HT1080 (cell line): ENCODE measurements at regions not wholly inside any gene's neighbourhood (a gene's known extent, or its start where the extent isn't known, plus 50 kb on each side); places are given as distances from the start of the nearest gene placed in this dataset.
"Not testable (repeated sequence)": the region's sequence is repeated elsewhere in the genome, so short reads cannot be mapped to it uniquely, and the experiment has no call there.

Source experiments
- DNase-seq: peaks from one replicate; pipeline ENCODE4 v3.0.0-alpha.2; 2015; ENCODE audit warnings: low read depth

DNA sequence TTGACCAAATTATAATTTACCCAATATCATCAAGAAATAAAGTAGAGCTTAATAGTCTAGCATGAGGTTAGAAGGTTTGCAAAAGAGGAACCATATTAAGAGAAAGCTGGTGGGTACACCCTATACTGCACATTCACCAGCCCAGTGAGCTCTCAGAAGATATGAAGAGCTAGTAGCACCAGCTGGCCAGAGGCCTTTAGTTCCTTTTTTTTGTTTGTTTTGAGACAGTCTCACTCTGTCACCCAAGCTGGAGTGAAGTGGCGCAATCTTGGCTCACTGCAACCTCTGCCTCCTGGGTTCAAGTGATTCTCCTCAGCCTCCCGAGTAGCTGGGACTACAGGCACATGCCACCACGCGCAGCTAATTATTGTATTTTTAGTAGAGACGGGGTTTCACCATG lies 1183.5 kb upstream of the CHAC2 start:
- not testable (repeated sequence) for DNase-seq

DNA sequence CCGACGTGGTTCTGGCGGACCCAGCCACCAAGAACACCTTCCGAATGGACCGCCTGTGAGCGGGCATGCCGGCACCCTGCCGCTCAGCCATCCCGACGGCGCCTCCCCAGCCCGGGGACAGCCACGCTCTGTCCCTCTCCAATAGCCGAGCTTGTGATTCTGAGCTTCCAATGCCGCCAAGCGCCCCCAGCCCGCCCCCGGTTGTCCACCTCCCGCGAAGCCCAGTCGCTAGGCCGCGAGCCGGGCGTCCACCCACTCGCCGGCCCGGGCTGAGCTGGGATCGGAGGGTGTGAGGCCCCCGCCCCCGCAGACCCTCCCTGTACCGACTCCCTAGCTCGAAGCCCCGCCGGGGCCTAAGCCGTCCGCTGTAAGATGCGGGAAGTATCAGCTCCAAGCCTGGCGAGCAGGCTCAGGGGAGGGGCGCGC lies 1195.1 kb upstream of the CHAC2 start:
- DNase-seq = no peak

DNA sequence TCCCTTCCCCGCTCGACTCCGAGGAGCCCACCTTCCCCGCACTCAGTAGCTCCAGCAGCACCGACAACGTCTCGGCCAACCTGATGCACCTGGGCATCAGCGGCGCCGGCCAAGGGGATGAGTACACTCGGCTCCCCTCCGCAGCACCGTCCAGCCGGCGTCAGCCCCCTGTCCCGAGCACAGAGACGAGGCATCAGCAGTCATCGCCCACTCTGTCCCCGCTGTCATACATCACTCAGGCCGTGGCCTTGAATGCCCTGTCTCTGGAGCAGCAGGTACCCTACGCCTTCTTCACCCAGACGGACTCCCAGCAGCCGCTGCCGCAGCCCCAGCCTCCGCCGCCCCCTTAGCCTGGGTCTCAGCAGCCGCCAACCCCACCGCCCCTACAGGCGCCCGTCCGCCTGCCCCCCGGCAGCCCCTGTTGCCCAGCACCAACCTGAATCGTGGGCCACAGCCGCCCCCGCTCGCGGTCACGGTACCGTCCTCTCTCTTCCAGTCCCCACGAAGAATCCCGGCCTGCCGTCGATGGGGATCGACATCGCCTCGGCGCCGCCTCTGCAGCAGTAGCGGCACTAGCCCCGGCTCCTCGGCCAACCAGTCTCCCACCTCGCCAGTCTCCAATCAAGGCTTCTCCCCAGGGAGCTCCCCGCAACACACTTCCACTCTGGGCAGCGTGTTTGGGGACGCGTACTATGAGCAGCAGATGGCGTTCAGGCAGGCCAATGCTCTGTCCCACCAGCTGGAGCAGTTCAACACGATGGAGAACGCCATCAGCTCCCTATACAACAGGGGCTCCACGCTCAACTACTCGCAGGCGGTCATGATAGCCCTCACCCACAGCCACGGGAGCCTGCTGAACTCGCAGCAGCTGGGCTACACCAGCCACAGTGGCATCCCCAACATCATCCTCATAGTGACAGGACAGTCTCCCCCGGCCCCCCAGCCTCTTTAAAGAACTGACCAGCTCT lies 1195.9 kb upstream of the CHAC2 start:
- DNase-seq = no peak

DNA sequence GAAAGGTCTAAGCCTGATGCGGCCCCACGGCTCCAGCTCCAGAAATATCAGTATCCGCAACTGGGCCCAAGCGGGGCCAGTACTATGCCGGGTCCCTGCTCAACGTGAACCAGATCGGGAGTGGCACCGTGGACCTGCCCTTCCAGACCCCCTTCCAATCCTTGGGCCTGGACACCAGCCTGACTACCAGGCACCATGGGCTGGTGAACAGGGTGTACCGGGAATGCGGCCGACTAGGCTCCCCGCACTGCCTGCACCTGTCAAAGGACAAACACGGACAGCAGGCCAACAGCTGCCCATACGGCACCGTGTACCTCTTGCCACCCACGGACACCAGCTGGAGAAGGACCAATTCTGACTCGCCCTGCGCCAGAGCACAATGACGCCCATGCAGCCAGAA lies 1196.9 kb upstream of the CHAC2 start:
- no peak for DNase-seq

DNA sequence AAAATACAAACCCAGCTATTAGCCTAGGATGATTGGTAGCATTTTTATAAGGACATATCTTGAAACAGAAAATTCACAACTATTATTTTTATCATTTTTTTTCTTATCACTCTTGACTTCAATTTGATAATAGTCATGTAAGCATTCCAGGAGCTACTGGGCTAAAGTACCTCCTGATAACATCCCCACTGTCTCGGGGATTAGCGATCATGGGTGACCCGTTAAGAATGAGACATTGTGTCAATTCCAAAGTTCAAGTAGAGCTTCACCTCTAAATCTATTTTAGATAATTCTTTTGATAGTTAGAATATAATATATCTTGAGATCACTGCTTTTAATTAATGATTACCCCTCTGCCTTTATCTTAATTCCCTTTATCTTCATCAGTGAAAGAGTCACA lies 1204.5 kb upstream of the CHAC2 start:
- no peak for DNase-seq

DNA sequence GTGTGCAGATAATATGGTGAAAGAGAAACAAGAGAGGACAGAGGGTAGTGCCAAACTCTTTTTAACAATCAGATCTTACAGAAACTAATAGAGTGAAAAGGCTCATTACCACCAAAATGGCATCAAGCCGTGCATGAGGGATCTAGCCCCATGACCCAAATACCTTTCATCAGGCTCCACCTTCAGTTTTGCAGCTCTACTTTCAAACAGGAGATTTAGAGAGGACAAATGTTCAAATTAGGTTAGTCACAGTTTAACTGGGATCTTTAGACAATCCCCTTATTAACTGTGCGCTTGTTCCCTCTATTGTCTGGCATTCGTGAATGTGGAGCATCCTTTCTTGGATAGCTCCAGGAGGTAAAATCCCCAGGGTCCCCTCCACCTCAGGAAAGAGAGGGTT lies 1209.3 kb upstream of the CHAC2 start:
- DNase-seq = no peak

DNA sequence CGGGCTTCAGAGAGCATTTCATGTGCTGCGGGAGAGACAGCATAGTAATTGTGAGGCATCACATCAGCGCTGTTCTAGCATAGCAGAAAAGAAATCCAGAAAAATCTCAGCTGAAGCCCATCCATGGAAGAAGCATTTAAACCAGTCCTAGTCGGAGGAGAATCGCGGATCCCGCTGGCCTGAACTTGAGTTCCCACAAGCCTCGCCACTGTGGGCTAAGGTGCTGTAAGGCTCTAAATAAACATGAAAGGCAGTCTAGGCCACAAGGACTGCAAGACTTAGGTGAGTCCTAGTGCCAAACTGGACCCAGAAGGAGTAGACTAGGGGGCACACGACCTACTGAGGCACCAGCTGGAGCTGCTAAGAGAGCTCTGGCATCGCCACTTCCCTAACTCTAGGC lies 1225.3 kb upstream of the CHAC2 start:
- no peak for DNase-seq

DNA sequence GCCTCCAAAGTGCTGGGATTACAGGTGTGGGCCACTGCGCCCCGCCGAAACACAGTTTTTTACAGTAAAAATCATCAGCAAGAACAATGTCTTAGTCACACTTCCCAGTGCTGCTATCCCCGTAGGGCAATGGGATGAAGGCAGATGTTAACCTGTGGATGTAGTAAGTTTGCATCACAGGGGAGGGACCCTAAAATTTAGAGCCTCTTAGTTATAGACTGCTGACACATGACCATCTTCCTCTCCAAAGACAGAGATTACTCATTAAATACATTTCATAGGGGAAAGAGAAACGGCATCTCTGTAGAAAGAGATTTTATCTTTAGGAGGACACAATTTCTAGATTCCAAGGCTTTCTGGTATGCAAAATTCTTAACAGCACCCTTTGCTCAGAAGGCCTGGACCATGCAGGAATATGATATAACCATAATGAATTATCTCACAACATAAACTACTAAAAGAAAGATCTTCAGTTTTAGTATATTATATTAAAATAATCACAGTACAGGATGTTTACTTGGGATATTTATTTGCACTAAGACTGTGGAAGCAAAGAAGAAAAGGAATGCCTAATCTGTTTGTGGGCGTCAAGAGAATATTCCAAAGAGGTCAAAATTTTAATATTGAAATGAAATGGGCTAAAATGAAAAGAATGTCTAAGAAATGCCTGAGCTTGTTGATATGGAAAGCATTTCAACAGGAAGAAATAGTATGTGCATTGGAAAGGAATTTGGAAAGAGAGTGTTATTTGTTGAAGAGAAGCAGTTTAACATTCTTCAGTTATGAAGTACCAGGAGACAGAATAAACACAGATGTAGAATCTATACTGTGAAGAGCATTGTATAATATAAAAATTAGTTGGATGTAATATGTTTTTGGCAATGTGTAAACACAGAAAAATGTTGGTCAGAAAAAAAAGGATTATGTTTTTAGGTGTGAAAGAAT lies 1228.3 kb upstream of the CHAC2 start:
- DNase-seq = no peak

DNA sequence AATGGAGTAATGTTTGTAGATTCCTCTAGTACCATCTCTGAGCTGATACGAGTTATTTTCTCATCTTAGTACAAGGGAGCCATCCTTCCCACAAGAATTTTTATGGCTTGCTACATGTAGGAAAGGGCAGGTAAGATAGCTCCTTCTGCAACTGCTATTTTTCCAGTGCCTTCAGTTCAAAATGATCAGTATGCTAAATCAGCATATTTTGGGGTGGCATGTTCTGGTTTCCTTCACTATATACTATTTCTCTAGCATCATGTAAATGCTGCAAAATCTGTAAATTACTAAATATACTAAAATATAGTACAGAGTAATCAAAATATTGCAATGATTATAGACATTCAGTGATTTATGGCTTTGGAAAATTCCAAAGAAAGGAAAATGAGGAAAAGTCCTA lies 1230.0 kb upstream of the CHAC2 start:
- no peak for DNase-seq

DNA sequence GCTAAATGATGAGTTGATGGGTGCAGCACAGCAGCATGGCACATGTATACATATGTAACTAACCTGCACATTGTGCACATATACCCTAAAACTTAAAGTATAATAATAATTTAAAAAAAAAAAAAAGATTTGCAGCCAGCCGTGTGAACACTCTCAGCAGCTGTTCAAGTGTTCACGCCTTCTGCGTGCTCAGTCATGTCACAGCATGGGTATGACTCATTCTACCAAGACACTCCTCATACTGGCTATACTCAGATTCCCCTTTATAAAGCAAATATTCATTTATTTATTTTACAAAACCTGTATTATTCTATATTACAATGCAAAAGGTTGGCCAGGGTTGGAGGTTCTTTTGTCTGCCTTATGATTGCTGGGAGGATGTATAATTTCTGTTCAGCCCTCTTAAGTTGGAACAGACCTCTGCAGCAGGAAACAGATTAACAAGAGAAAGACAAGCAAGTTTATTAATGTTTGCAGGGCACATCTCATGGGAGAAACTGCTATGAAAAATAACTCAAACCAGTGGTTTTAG lies 1230.6 kb upstream of the CHAC2 start:
- no peak for DNase-seq

DNA sequence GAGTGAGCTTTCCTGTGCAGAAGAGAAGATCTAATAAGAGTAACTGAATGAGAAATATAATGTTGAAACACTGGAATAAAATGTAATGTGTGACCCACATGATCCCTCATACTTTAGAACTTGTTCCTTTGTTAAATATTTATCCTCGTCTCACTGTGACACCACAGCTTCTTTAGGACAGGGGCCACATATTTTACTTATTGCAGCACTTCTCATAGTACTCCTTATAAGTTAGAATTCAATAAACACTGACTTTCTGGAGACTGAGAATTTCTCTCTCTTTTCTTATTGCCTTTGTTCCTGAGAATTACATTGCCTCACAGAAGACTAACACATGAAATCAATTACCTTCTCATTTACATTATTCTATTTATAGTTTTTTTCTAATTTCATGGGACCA lies 1234.6 kb upstream of the CHAC2 start:
- DNase-seq = no peak

DNA sequence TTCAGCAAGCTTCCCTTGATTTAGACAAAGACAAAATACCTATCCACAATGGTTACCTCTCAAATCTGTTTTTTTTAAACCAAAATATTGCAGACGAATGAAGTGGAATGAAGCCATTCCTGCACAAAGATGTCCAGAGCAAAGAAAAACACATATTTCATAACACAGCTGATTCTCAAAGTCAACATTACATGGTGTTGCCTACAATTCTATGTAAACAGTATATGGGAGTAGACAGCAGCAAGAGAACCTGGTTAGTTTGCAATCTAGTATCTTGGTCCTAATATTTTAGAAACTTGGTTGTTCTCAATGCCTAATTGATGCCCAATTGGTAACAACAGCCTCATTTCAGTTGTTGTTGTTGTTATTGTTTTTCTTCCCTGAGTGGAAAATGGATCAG lies 1240.9 kb upstream of the CHAC2 start:
- no peak for DNase-seq

DNA sequence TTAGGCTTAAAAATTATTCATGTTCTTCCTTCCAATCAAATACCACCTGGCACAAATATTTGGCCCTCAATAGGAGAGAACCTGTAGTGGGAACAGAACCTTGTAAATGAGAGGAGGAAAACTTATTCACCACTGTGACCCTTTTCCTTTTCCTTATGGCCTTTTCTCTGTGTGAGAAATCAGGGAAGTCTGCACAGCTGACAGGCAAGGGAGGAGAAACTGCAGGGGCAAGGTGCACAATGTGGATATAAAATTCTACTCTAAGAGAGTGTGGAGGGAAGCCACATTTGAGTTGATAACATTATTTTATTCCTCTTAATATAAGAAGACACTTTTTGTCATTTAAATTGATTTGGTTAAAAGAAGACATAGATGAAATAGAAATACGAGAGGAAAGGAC lies 1247.0 kb upstream of the CHAC2 start:
- DNase-seq = no peak

DNA sequence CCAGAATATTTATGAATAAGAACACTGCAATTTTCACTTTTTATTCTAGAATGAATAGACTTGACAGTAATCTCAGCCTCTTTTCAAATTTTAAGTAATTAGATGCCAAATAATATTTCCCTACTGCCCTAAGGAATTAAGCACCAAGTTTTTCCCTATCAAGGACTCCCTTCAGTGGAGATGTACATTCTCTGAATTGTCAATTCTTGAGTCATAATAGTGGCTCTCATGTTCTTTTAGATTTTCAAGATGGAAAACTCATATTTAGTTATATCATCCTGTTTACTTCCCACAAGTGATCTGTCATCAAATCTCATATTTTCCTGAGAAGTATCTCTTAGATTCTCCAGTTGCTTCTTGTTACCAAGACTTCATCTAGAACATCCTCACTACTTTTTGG lies 1248.9 kb upstream of the CHAC2 start:
- DNase-seq = no peak

DNA sequence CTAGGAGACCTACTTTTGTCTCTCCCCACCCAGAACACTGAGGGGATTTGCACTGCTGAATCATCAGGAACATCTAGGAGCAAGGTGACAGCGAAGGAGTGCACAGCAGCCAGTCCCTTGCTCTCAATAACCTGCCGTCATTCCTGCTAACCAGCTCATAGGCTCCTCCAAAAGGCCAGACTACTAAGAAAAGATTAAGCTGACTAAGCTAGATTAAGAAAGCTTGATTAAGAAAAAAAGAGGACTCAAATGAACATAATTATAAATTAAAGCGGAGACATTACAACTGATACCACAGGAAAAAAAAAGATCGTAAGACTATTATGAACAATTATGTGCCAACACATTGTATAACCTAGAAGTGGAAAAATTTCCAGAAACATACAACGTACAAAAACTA lies 1254.8 kb upstream of the CHAC2 start:
- no peak for DNase-seq

DNA sequence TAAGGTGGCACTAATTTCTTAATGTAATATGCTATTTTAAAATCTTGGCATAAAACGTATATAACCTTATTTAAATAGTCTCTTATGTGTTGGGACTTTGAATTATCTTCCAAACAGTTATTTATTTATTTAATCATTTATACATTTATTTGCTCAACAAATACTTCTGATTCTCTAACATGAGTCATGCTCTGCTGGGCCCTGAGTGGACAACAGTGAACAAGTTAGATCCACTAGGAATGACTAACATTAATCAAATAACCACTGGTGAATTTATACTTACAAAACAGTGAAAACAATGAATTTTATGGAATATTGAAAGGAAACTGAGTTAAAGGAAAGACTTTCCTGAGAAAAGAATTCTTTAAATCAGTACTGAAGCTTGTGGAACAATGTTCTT lies 1257.2 kb upstream of the CHAC2 start:
- DNase-seq = no peak

DNA sequence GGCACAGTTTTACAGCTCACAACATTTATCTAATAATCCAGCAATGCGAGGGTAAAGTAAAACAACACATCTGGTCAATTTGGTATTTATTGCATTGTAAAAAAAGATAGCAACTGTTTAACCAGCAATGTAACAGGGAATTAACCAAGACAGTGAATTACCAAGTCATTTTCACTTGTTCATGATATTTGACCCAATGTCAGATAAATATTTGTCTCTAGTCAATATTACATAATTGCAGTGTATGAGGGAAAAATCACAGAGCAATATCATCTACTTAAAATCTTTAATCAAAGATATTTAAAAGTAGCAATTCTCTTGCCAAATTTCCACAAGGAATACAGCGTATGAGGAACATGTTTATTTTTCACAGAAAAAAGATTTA lies 1265.1 kb upstream of the CHAC2 start:
- no peak for DNase-seq

DNA sequence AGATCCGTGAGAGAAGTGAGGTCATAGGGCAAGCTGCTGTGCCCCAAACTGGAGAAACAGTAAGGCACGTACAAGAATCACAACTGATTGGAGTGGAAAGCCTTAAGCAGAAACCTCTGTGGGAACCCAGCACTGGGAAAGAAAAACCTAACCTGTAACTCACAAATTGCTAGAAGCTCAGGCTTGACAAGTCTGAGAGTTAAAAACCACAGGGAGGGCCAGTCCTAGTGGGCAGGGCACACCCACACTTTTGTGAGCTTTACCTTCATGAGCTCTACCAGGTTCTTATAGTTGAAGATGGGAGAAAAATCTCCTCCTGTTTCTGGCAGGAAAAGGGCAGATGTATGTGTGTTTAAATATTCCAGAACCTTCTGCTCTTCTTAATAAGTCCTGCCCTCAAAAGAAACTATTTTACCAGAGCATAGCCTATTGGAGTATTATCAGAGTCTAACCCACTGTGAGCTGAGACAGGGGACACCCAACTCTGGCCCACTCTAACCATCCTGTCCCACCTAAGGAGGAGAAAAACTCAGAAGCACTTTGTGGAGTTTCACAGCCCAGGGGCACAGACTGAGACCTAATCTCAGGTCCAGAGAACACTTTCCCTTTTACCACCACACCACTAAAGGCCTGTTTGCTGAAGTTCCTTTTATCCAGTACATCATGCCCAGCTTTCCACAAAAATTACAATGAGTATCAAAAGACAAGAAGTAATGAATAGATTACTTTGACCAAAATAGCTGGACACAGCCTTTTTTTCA lies 1265.7 kb upstream of the CHAC2 start:
- no peak for DNase-seq

DNA sequence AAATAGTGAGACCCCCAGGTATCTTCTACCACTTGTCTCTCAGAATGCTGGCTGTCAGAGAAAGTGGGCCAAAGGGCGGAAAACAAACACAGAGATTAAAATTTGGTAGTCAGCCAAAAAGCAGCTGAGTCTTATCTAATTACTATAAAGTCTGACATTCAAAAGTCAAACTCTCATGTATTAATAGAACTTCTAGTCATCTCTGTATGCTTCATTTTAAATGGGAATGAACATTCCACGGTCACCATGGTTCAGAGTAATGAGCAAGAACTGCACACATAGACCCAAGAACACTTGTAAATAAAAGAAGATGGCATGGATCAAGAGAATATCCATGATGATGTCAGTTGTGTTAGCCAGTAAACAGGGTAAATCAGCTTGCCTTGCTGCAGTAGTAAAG lies 1267.0 kb upstream of the CHAC2 start:
- DNase-seq = no peak

DNA sequence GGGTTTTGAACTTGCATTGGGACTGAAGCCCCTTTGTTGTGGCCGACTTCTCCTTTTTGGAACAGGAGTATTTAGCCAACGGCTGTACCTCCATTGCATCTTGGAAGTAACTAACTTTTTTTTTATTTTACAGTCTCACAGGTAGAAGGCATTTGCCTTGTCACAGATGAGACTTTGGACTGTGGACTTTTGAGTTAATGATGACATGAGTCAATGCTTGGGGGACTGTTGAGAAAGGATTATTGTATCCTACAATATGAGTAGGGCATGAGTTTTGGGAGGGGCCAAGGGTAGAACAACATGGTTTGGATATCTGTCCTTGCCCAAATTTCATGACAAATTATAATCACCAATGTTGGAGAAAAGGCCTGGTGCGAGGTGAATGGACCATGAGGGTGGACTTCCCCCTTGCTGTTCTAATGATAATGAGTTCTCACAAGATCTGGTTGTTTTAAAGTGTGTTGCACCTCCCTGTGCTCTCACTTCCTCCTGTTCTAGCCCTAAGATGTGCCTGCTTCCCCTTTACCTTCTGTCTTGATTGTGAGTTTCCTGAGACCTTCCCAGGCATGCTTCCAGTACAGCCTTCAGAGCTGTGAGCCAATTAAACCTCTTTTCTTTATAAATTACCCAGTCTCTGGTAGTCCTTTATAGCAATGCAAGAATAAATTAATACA lies 1269.4 kb upstream of the CHAC2 start:
- DNase-seq = no peak

DNA sequence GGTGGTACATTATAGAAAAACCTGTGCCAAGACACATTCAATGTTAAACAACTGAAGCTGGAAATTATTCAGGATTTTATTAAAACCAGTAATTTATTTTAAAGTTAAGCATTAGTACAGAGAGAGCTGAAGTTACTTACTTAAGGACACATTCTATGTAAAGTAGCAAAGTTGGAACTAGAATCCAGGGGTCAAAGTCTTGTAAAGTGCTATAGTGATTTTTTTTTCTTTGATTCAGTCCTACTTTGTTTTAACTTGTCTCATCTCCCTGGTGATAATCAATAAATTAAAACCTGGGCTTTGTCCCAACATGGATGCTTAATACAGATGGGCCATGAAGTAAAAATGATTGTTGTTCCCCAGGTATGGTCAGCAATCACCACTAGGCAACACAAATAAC lies 1271.8 kb upstream of the CHAC2 start:
- DNase-seq = no peak
